AG09309 (cell line): ENCODE measurements at regions not wholly inside any gene's neighbourhood (a gene's known extent, or its start where the extent isn't known, plus 50 kb on each side); places are given as distances from the start of the nearest gene placed in this dataset.

Experiments used
- DNase-seq: peaks from one replicate; pipeline ENCODE4 v3.0.0-alpha.2; 2010; ENCODE audit warnings: low read depth
- H3K4me3 ChIP-seq: 2 replicates; pipeline ENCODE4 v1.5.1; 2011; ENCODE audit warnings: mild to moderate bottlenecking, low read depth, low read length, moderate library complexity; ENCODE audit not compliant: control insufficient read depth
- CTCF ChIP-seq: IDR thresholded peaks from 2 replicates; pipeline ENCODE4 v1.5.1; 2011; ENCODE audit warnings: mild to moderate bottlenecking, low read depth, low read length, inconsistent platforms; ENCODE audit not compliant: insufficient read depth, control insufficient read depth; ENCODE audit errors: missing control alignments

DNA sequence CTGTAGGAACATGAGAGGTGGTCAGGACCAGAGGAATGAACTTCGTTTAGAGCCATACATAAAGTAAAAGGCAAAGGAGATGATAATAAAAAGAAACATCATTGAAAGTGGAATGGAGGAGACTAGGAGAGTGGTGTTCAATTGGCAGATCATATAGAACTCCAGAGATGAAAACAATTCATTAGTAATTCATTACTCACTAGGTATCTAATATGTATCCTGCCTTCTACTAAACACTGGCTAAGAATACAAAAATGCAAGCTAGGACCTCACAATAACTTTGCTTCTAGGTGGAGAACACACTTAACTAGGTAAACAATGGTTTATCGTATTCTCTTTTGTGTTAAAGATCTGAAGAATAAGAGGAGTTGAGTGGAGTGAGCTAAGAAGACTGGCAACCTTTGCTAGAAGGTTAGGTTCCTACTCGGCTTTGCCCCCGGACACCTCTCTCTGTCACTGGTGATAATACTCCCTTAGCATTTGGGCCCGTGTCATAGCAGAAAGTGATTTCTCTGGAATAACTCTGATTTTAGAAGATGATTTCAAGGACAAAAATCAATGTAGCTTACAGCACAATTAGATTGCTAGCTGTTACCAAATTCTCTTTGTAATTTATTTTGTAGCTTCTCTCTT lies 88.6 kb upstream of the IFNE start:
- TF ChIP-seq CTCF: no peak
- no peak overlapping the region for H3K4me3 ChIP-seq
- no peak for DNase-seq

DNA sequence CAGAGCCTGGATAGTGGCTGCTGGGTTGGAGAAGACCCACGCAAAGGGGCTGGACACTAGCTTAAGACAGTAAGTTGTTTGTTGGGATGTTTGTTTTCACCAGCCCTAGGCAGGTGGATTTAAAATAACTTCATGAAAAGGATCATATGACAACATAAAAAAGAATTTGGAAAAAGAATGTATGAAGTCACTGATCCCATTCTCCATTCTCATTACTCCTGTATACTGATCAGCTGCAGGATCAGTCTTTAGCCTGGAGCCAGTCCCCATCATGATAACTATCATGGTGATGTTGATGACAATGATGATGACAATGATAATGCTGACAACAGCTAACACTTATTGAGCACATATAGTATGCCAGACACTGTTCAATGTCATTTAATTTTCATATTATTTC lies 92.1 kb upstream of the IFNE start:
- DNase-seq: no peak
- H3K4me3 ChIP-seq: no peak overlapping the region
- no peak for TF ChIP-seq CTCF

- peak; percentile 88 for DNase-seq
- TF ChIP-seq CTCF: no peak
- peak overlapping the region; percentile 29 for H3K4me3 ChIP-seq
Observed at GRCh38 chr9:21576331-21577189, 94.4 kb upstream of the IFNE start.

- H3K4me3 ChIP-seq: no peak overlapping the region
- TF ChIP-seq CTCF: no peak
- no peak for DNase-seq
Observed at GRCh38 chr9:21579247-21579671, 97.1 kb upstream of the IFNE start.

- TF ChIP-seq CTCF: no peak
- no peak for DNase-seq
- H3K4me3 ChIP-seq: no peak overlapping the region
Observed at GRCh38 chr9:21579743-21580142, 97.6 kb upstream of the IFNE start.

DNA sequence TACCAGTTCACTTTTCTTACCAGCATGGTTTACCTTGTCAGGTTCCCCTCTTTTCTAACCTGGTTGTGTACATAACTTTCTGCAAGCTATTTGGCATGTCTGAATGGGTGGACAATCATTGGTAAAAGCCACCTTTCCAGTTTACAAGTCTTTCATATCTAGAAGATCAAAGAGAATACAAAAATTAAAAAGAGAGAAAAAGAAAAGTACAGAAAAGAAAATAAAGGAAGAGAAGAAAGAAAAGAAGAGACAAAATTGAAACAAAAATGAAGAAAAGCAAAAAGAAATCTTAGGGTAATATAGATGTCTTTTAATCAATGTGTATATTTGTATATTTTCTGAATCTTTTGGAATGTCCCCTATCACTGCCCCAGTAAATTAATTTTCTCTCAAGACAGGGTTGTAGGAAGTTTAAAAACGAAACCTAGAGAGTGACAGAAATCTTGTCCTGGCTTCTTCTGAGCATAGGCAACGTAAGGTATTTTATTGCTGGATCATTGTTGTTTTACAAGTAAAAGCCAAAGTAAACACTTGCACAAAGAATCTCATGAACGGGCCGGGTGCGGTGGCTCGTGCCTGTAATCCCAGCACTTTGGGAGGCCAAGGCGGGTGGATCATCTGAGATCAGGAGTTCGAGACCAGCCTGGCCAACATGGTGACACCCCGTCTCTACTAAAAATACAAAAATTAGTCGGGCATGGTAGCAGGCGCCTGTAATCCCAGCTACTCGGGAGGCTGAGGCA lies 98.7 kb upstream of the IFNE start:
- DNase-seq: no peak
- TF ChIP-seq CTCF: no peak

More for the DNA sequence above, 98.7 kb upstream of the IFNE start:
- no peak overlapping the region for H3K4me3 ChIP-seq
